Type B pancreatic cell (in vitro differentiated cells): ENCODE measurements at regions not wholly inside any gene's neighbourhood (a gene's known extent, or its start where the extent isn't known, plus 50 kb on each side); places are given as distances from the start of the nearest gene placed in this dataset.

Source experiments
- DNase-seq: peaks from one replicate; pipeline ENCODE4 v3.0.0; 2021; ENCODE audit warnings: mixed read lengths; ENCODE audit not compliant: unreplicated experiment; ENCODE audit errors: extremely low spot score
- H3K27ac Mint-ChIP-seq: 2 replicates; pipeline ENCODE4 v1.8.0; 2021; ENCODE audit warnings: mild to moderate bottlenecking, mixed read lengths
- H3K27me3 Mint-ChIP-seq: 2 replicates; pipeline ENCODE4 v1.8.0; 2021; ENCODE audit warnings: mixed read lengths
- H3K36me3 Mint-ChIP-seq: 2 replicates; pipeline ENCODE4 v1.8.0; 2021; ENCODE audit warnings: mixed read lengths
- H3K4me1 Mint-ChIP-seq: one replicate; pipeline ENCODE4 v1.8.0; 2021; ENCODE audit warnings: mixed read lengths; ENCODE audit not compliant: unreplicated experiment
- H3K4me3 Mint-ChIP-seq: 2 replicates; pipeline ENCODE4 v1.8.0; 2021; ENCODE audit warnings: mild to moderate bottlenecking, mixed read lengths
- H3K9me3 Mint-ChIP-seq: 2 replicates; pipeline ENCODE4 v1.8.0; 2021; ENCODE audit warnings: mixed read lengths
- CTCF ChIP-seq: fragments of 200-600 bp; sonication (generic); conservative IDR thresholded peaks from 2 replicates; pipeline ENCODE4 v1.5.0; 2021; ENCODE audit warnings: antibody characterized with exemption, mild to moderate bottlenecking

GRCh38 chr17:53335443-53335842 is 487.3 kb upstream of the KIF2B start:
- no peak for DNase-seq
- TF ChIP-seq CTCF: no peak
- Mint-ChIP-seq H3K4me3 (no peak overlapping the region), H3K36me3 (no peaks in the 10 kb centered on the region), H3K9me3 (no peaks in the 10 kb centered on the region), H3K4me1 (no peaks in the 10 kb centered on the region), H3K27ac (no peak overlapping the region), H3K27me3 (no peaks in the 10 kb centered on the region)

DNA sequence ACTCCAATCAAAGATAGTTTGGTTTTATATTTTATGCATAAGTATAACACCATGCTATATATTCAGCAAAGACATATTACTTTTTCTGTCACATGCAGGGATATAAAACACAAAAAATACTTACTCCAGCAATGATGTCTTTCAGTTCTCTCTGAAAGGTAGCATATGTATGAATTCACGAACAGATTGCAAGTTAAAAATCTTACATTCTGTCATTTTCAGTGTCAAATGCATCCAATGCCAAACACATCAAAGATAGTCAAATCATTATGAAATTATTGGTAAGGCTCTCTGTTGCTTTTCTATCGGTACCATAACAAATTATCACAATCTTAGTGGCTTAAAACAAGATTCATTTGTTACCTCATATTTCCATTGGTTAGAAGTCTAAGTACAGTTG is 492.0 kb upstream of the KIF2B start:
- no peaks in the 10 kb centered on the region for H3K36me3 Mint-ChIP-seq
- no peaks in the 10 kb centered on the region for H3K9me3 Mint-ChIP-seq
- TF ChIP-seq CTCF: no peak
- H3K27me3 Mint-ChIP-seq: no peaks in the 10 kb centered on the region
- no peak overlapping the region for H3K4me3 Mint-ChIP-seq
- H3K27ac Mint-ChIP-seq: no peak overlapping the region
- no peak for DNase-seq
- no peaks in the 10 kb centered on the region for H3K4me1 Mint-ChIP-seq

- no peaks in the 10 kb centered on the region for H3K4me1 Mint-ChIP-seq
- no peak overlapping the region for H3K4me3 Mint-ChIP-seq
- H3K27me3 Mint-ChIP-seq: no peaks in the 10 kb centered on the region
- H3K9me3 Mint-ChIP-seq: peaks cover 6% of the 10 kb centered on the region
- DNase-seq: no peak
- no peak overlapping the region for H3K27ac Mint-ChIP-seq
- no peak for TF ChIP-seq CTCF
- no peaks in the 10 kb centered on the region for H3K36me3 Mint-ChIP-seq
Measured at GRCh38 chr17:53321651-53322050, 501.1 kb upstream of the KIF2B start.

DNA sequence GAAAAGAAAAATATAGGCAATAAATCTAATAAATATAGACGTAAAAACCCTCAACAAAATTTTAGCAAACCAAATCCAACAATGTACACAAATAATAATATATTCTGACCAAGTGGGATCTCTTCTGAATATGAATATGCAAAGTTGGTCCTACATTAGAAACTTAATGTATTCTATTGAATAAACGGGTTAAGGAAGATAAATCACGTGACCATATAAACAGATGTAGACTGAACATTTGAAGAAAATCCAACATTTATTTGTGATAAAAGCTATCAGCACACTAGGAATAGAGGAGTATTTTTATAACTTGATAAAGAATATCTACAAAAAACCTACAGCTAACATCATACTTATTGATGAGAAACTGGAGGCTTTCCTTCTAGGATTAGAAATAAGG is 502.8 kb upstream of the KIF2B start:
- Mint-ChIP-seq H3K27ac (no peak overlapping the region), H3K27me3 (no peaks in the 10 kb centered on the region), H3K4me3 (no peak overlapping the region), H3K9me3 (peaks cover 6% of the 10 kb centered on the region), H3K36me3 (no peaks in the 10 kb centered on the region), H3K4me1 (no peaks in the 10 kb centered on the region)
- TF ChIP-seq CTCF: no peak
- no peak for DNase-seq

- no peak for DNase-seq
- H3K4me3 Mint-ChIP-seq: no peak overlapping the region
Measured at GRCh38 chr17:53316988-53317387, 505.7 kb upstream of the KIF2B start.

More at GRCh38 chr17:53316988-53317387, 505.7 kb upstream of the KIF2B start:
- Mint-ChIP-seq H3K9me3 (peaks cover 6% of the 10 kb centered on the region), H3K27me3 (no peaks in the 10 kb centered on the region), H3K27ac (no peak overlapping the region), H3K4me1 (no peaks in the 10 kb centered on the region), H3K36me3 (no peaks in the 10 kb centered on the region)
- TF ChIP-seq CTCF: no peak
